GM21381 (cell line): ENCODE measurements at regions not wholly inside any gene's neighbourhood (a gene's known extent, or its start where the extent isn't known, plus 50 kb on each side); places are given as distances from the start of the nearest gene placed in this dataset.
"Not testable (repeated sequence)": the region's sequence is repeated elsewhere in the genome, so short reads cannot be mapped to it uniquely, and the experiment has no call there.

Experiments used
- ATAC-seq: cut with Tn5 transposase; IDR thresholded peaks from one replicate; pipeline ENCODE4 v1.9.1; 2021; ENCODE audit warnings: mild to moderate bottlenecking, moderate library complexity; ENCODE audit not compliant: unreplicated experiment

DNA sequence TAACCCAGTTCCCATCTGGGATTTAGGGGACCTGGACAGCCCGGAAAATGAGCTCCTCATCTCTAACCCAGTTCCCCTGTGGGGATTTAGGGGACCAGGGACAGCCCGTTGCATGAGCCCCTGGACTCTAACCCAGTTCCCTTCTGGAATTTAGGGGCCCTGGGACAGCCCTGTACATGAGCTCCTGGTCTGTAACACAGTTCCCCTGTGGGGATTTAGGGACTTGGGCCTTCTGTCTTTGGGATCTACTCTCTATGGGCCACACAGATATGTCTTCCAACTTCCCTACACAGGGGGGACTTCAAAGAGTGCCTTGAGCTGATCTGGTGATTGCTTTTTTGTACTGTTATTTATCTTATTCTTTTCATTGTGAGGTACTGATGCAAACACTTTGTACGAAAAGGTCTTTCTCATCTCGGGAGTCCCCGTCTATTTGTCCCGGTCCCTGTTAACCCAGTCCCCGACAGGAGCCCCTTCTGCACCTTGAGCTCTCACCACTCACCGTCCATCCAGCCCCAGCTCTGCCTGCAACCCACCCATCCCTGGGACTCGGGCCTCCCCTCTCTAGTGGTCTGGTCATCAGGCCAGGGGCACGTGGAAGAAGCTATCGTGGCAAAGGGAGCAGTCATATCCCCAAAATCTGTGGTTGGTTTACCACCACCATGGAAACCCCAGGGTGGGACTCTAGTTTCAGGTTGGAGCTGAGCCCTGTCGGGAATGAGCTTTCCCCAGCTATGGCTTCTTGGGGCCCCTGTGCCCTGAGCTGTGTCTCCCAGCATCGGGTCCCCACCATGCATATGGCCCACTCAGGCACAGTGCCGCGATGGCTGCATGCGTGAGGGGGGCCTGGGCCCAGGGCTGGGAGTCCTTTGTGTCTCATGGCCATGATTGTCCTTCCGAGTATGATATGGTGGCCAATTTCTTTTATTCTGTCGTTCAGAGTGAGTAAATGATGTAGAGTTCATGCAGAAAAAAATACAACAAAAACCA lies 270.4 kb upstream of the PLCXD1 start:
- ATAC-seq, result not testable (repeated sequence)

GRCh38 chrX:13821-14443 lies 267.2 kb upstream of the PLCXD1 start:
- ATAC-seq, result not testable (repeated sequence)

- ATAC-seq, result not testable (repeated sequence)
Measured at GRCh38 chrX:14452-14851, 266.7 kb upstream of the PLCXD1 start.

DNA sequence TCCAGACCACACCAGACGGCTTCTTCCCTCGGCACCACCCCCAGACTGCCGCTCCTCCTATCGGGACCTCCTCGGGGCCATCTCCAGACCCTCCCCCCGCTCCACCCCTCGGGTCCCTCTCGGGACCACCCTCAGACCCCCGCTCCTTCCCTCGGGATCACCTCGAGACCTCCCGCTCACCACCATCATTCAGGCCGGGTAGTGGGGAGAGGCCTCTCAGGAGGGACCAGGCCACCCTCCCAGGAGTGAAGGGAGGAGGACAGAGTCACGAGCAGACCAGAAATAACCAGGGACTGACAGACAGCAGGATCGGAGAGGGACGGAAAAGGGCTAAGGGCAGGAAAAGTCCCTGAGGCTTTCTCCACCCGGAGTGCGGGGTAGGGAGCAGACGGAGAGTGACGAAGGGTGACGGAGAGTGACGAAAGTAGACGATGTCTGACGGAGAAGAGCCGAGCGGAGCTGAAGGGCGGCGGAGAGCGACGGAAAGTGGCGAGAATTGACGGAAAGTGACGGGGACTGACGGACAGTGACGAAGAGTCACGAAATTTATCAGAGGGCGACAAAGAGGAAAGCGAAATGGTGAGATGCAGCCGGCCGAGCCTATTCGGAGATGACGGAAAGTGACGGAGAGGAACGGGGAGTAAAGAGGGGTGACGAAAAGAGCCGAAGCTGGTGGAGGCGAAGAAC lies 262.3 kb upstream of the PLCXD1 start:
- ATAC-seq, result peak; percentile 83

DNA sequence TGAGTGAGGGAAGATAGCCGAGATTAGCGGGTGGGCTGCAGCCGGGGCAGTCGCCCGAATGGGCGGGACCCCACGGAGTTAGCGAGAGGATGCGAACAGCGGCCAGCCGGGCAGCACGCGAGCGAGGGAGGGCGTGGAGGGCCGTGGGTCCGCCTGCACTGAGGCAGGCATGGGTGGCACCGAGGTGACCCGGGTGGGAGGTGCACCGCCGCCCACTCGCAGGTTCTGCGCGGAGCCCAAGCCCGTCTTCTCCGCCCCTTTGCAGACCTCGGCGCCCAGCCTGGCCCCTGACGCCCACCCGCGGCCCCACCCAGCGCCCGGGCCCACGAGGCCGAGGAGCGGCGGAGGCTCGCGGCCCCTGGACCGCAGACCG lies 261.7 kb upstream of the PLCXD1 start:
- peak; percentile 30 for ATAC-seq

DNA sequence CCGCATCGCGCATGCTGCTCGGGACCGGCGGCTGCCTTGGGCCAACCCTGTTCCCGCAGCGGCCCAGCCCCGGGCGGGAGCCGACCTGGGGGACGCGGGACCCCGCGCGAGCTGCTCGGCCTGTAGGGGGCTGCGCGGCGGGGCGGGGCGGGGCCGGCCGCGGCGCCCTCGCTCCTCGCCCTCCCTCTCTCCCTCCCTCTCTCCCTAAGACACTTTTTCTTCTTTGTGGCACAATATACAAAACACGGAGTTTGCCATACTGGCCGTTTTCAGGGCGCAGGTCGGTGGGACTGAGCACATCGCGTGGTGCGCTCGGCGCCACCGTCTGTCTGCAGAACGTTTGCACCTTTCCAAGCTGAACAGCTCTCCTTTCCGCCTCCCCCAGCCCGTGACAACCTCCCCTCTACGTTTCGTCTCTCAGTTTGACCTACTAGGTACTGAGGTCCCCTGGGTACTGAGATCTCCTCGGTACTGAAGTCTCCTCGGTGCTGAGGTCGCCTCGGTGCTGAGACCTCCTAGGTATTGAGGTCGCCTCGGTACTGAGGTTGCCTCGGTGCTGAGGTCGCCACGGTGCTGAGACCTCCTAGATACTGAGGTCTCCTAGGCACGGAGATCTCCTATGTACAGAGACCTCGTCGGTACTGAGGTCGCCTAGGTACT lies 261.1 kb upstream of the PLCXD1 start:
- peak; percentile 16 for ATAC-seq

- ATAC-seq, result not testable (repeated sequence)
Measured at GRCh38 chrX:24139-24538, 257.0 kb upstream of the PLCXD1 start.
